GM19397 (cell line): ENCODE measurements at regions not wholly inside any gene's neighbourhood (a gene's known extent, or its start where the extent isn't known, plus 50 kb on each side); places are given as distances from the start of the nearest gene placed in this dataset.
A peak's percentile ranks its signal among the peaks of the same experiment; 100 is the strongest.
"Not testable (repeated sequence)": the region's sequence is repeated elsewhere in the genome, so short reads cannot be mapped to it uniquely, and the experiment has no call there.

Source experiments
- ATAC-seq: cut with Tn5 transposase; IDR thresholded peaks from one replicate; pipeline ENCODE4 v1.9.1; 2021; ENCODE audit warnings: mild to moderate bottlenecking, moderate library complexity; ENCODE audit not compliant: unreplicated experiment

GRCh38 chr6:139742671-139743070 is 368.2 kb upstream of the CITED2 start:
- no peak for ATAC-seq

GRCh38 chr6:139738801-139739455 is 364.5 kb upstream of the CITED2 start:
- ATAC-seq = no peak

DNA sequence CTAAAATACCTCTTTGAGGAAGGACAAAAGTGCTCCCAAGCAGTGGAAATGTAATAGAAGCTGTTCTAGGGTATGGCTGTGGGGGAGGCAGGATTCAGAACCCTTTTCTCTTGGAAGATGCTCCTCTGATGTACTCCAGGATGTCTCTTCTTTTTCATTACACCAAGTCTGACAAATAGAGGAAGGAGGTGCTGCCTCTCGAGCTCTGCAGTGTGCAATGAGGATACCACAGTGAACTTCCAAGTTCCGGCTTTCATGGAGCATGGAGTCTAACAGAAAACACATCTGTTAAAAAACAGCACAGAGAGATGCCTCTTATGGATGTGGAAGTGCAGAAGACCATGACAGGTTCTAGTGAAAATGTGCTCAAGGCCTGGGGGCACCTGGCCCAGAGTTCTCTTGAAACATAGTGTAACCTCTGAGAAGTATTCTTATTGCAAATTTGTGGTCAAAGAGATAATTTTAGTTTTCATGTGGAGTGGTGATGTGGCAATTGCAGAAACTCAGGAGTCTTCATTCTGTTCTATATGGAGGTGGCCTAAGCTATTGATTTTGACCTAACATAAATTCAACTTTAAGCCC is 362.0 kb upstream of the CITED2 start:
- ATAC-seq = peak; percentile 81

DNA sequence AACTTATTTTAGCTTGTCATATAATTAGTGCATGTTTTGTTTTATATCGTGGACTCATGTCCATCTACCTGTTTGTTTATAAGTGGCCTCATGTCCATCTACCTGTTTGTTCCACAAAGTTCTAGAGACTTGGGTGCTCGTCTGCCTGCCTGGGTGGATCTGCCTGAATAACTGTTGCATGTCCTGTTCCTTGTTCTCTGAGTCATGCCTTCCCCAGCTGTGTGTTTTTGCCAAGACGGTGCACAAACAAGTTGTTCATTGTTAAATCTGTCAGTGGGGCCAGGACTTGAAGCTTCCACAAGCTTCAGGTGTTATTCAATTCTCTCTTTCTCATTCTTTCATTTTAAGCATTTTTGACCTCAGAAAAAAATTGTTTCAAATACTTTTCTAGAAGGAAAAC is 358.0 kb upstream of the CITED2 start:
- ATAC-seq = no peak

DNA sequence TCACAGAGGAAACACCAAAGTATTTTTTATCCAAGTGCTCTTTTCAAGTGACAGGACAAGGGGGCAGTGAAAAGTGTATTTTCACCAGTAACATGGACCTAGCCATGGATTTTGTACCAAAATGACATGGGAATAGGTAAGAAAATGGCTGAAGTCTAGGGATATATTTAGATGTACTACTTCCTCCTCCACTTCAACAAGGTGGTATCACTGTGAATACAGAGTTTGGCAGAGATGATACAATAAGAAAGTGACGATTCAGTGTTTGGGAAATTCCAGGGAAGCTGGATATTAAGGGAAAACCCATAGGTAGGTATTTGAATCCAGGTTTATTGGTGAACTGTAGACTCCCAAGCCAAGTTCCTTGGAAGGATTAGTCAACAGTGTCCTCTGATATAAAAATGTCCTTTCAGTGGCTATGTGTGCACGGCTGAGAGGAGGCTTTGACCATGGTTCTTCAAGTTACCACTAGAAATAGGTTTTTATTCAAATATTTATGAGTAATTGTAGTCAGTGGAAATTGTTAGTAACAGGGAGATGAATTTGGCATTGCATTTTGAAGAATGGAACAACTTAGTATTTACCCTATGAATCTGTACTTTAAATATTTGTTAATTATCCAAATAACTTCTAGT is 356.0 kb upstream of the CITED2 start:
- no peak for ATAC-seq

GRCh38 chr6:139728876-139729427 is 354.5 kb upstream of the CITED2 start:
- ATAC-seq = no peak

DNA sequence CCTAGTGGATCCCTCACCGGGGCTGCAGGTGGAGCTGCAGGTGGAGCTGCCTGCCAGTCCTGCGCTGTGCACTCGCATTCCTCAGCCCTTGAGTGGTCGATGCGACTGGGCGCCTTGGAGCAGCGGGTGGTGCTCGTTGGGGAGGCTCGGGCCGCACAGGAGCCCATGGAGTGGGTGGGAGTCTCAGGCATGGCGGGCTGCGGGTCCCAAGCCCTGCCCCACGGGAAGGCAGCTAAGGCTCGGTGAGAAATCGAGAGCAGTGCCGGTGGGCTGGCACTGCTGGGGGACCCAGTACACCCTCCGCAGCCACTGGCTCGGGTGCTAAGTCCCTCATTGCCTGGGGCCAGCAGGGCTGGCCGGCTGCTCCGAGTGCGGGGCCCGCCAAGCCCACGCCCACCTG is 351.8 kb upstream of the CITED2 start:
- not testable (repeated sequence) for ATAC-seq

- no peak for ATAC-seq
These were observed 348.1 kb upstream of the CITED2 start for GRCh38 chr6:139722530-139722929.

- ATAC-seq = no peak
These were observed 347.5 kb upstream of the CITED2 start for GRCh38 chr6:139721954-139722353.

- no peak for ATAC-seq
These were observed 339.6 kb upstream of the CITED2 start for GRCh38 chr6:139713900-139714506.

- ATAC-seq = no peak
These were observed 339.0 kb upstream of the CITED2 start for GRCh38 chr6:139713424-139713823.

DNA sequence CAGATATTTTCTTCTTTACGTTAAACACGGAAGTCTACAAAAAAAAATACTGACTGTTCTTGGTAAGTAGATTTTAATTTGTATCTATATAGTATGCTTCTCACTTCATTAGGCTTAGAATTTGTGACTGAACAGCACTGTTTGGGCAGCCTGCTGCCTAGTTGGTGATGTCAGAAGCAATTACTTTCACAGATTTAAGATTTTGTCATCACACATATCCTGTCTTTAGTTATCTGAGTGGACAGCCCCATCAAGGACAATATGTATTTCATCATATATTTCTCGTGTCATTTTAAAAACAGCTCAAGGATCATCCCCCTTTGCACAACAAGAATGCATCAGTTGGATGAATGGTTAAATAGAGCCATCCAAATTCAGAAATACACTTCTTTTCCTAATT is 338.4 kb upstream of the CITED2 start:
- ATAC-seq = no peak

DNA sequence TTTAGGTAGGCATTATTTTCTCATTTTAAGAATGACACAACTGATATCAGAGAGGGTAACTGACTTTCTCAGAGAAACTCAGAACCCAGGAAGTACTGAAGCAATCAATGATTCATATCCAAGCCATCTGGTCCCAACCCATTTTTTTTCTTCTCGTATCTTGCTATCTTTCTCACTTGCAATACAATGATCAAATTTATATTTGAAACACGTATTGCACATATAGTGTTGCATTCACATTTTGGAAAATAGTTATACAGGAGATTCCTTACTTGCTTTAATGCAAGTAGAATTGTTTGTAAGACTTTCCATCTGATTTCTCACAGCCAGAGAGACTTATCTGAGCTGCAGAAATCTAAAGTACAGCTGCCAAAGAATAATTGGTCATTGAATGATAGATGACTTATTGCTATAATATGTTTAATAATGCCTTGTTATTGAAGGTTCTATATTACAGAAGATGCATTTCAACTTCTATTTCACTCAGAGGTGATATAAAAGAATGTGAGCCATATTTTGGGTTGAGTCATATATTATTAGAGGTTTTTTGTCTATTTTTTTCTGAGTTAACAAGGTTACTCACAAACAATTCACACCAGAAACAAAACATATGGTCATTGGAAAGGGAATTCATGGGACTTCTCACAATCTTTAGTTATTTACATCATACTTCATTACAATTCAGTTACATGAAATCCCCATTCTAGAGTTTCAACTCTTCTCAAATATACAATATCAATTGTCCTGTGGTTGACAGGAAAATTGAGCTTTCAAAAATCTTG is 337.5 kb upstream of the CITED2 start:
- ATAC-seq = no peak

GRCh38 chr6:139710556-139710955 is 336.1 kb upstream of the CITED2 start:
- ATAC-seq = no peak

GRCh38 chr6:139708337-139709199 is 334.1 kb upstream of the CITED2 start:
- no peak for ATAC-seq

GRCh38 chr6:139706912-139707311 is 332.5 kb upstream of the CITED2 start:
- no peak for ATAC-seq

- ATAC-seq = no peak
These were observed 330.8 kb upstream of the CITED2 start for GRCh38 chr6:139705284-139705683.

DNA sequence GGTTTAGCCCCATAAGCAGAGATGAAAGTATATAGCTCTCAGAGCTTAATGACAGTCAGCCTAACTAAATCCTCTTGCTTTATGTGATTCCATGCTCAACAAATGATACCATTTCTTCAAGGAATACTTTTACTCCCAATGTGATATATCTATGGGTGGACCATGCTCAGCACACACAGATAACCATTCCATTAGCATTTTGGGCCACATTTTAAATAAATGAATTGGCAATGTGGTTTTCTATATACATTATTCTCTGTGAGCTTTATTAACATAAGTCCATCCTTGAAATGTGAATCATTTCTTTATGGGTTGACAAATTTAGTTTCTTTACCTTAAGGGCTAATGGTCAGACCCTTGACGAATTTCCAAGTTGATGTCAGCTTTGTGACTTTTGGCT is 329.3 kb upstream of the CITED2 start:
- no peak for ATAC-seq

DNA sequence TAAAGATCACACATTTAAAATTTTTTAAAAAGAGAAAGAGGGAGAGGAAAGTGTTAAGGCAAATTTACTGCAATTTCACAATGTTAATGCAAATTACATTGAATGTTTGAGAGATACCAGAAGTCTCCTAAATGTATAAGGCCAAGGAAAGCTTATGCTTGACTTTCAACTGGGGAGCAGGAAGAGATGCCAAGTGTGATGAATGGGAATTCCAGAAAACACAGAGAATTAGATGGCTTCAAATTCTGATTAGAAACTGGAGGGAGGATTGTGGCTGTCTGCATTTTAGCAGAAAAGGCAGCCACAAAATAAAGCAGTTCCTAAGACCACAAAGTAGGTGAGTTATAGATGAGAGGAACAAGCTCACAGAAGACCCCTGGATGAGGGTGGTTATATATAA is 328.3 kb upstream of the CITED2 start:
- no peak for ATAC-seq

- no peak for ATAC-seq
These were observed 327.2 kb upstream of the CITED2 start for GRCh38 chr6:139701695-139702094.
